SK-N-SH treated with all-trans-retinoic acid at 6 μM for 48 hours (cell line): ENCODE measurements at regions not wholly inside any gene's neighbourhood (a gene's known extent, or its start where the extent isn't known, plus 50 kb on each side); places are given as distances from the start of the nearest gene placed in this dataset.

Experiments used
- ATAC-seq: fragments of 200-7000 bp; cut with Tn5 transposase; 3 replicates; pipeline ENCODE4 v1.9.1; 2020; ENCODE audit warnings: mild to moderate bottlenecking, moderate library complexity
- BACH2 ChIP-seq: fragments of 250-450 bp; sonication (Bioruptor Pico); IDR thresholded peaks from 2 replicates; pipeline ENCODE4 v1.9.0; 2021; ENCODE audit warnings: mild to moderate bottlenecking, borderline replicate concordance
- CREB5 ChIP-seq: fragments of 250-450 bp; sonication (Bioruptor Pico); IDR thresholded peaks from 2 replicates; pipeline ENCODE4 v1.5.1; 2020; ENCODE audit warnings: low read depth, mild to moderate bottlenecking, moderate library complexity
- CSDC2 ChIP-seq: fragments of 250-450 bp; sonication (Bioruptor Pico); IDR thresholded peaks from 2 replicates; pipeline ENCODE4 v1.5.0; 2020; ENCODE audit warnings: mild to moderate bottlenecking, moderate library complexity
- CSRNP3 ChIP-seq: fragments of 250-450 bp; sonication (Bioruptor Pico); IDR thresholded peaks from 2 replicates; pipeline ENCODE4 v1.5.1; 2021; ENCODE audit warnings: mild to moderate bottlenecking, moderate library complexity
- GLIS3 ChIP-seq: fragments of 250-450 bp; sonication (Bioruptor Pico); IDR thresholded peaks from 2 replicates; pipeline ENCODE4 v1.5.0; 2020; ENCODE audit warnings: mild to moderate bottlenecking, moderate library complexity
- ISL1 ChIP-seq: fragments of 250-450 bp; sonication (Bioruptor Pico); IDR thresholded peaks from 2 replicates; pipeline ENCODE4 v2.1.2; 2022; ENCODE audit warnings: mild to moderate bottlenecking, moderate library complexity
- OSR1 ChIP-seq: fragments of 250-450 bp; sonication (Bioruptor Pico); IDR thresholded peaks from 2 replicates; pipeline ENCODE4 v1.8.0; 2022; ENCODE audit warnings: moderate library complexity, mild to moderate bottlenecking, inconsistent platforms
- PPARA ChIP-seq: fragments of 250-450 bp; sonication (Bioruptor Pico); IDR thresholded peaks from 2 replicates; pipeline ENCODE4 v1.5.0; 2020; ENCODE audit warnings: mild to moderate bottlenecking, borderline replicate concordance
- RARB ChIP-seq: fragments of 250-450 bp; sonication (Bioruptor Pico); IDR thresholded peaks from 2 replicates; pipeline ENCODE4 v1.8.0; 2021; ENCODE audit warnings: mild to moderate bottlenecking, moderate library complexity
- SNAI2 ChIP-seq: fragments of 250-450 bp; sonication (Bioruptor Pico); IDR thresholded peaks from 2 replicates; pipeline ENCODE4 v1.5.0; 2020; ENCODE audit warnings: mild to moderate bottlenecking, moderate library complexity
- TCF4 ChIP-seq: fragments of 250-450 bp; sonication (Bioruptor Pico); IDR thresholded peaks from 2 replicates; pipeline ENCODE4 v1.8.0; 2021; ENCODE audit warnings: mild to moderate bottlenecking, moderate library complexity, borderline replicate concordance
- TOX ChIP-seq: fragments of 250-450 bp; sonication (Bioruptor Pico); IDR thresholded peaks from 2 replicates; pipeline ENCODE4 v1.8.0; 2021; ENCODE audit warnings: mild to moderate bottlenecking, moderate library complexity, borderline replicate concordance
- TSHZ2 ChIP-seq: fragments of 250-450 bp; sonication (Bioruptor Pico); IDR thresholded peaks from 2 replicates; pipeline ENCODE4 v1.5.0; 2020; ENCODE audit warnings: mild to moderate bottlenecking, moderate library complexity
- ZFP3 ChIP-seq: fragments of 250-450 bp; sonication (Bioruptor Pico); IDR thresholded peaks from 2 replicates; pipeline ENCODE4 v1.5.0; 2020; ENCODE audit warnings: mild to moderate bottlenecking, moderate library complexity
- ZFP30 ChIP-seq: fragments of 450-650 bp; formaldehyde crosslinking; IDR thresholded peaks from 2 replicates; pipeline ENCODE4 v1.5.0; 2022; ENCODE audit warnings: mild to moderate bottlenecking, moderate library complexity
- ZNF565 ChIP-seq: fragments of 450-650 bp; formaldehyde crosslinking; conservative IDR thresholded peaks from 2 replicates; pipeline ENCODE4 v1.5.0; 2020; ENCODE audit warnings: low read depth, mild to moderate bottlenecking, moderate library complexity
- ZNF70 ChIP-seq: fragments of 450-650 bp; formaldehyde crosslinking; IDR thresholded peaks from 2 replicates; pipeline ENCODE4 v1.5.0; 2020; ENCODE audit warnings: mild to moderate bottlenecking, moderate library complexity
- ZNF8 ChIP-seq: fragments of 450-650 bp; formaldehyde crosslinking; IDR thresholded peaks from 2 replicates; pipeline ENCODE4 v1.5.0; 2020; ENCODE audit warnings: mild to moderate bottlenecking, moderate library complexity
- TF ChIP-seq, protein P1 (sequence below): fragments of 250-450 bp; sonication (Bioruptor Pico); IDR thresholded peaks from 2 replicates; pipeline ENCODE4 v1.8.0; 2020; ENCODE audit warnings: mild to moderate bottlenecking, moderate library complexity, borderline replicate concordance

- TF ChIP-seq, protein P1, sequence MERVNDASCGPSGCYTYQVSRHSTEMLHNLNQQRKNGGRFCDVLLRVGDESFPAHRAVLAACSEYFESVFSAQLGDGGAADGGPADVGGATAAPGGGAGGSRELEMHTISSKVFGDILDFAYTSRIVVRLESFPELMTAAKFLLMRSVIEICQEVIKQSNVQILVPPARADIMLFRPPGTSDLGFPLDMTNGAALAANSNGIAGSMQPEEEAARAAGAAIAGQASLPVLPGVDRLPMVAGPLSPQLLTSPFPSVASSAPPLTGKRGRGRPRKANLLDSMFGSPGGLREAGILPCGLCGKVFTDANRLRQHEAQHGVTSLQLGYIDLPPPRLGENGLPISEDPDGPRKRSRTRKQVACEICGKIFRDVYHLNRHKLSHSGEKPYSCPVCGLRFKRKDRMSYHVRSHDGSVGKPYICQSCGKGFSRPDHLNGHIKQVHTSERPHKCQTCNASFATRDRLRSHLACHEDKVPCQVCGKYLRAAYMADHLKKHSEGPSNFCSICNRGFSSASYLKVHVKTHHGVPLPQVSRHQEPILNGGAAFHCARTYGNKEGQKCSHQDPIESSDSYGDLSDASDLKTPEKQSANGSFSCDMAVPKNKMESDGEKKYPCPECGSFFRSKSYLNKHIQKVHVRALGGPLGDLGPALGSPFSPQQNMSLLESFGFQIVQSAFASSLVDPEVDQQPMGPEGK (CRISPR knock-in tag) = no peak
- TF ChIP-seq ZNF70 (no peak), ZNF565 (CRISPR knock-in tag) (no peak), ZFP30 (no peak), CSDC2 (CRISPR knock-in tag) (no peak), CREB5 (CRISPR knock-in tag) (no peak), ZNF8 (CRISPR knock-in tag) (no peak), TSHZ2 (CRISPR knock-in tag) (no peak), PPARA (CRISPR knock-in tag) (no peak), OSR1 (CRISPR knock-in tag) (no peak), RARB (CRISPR knock-in tag) (no peak), ZFP3 (CRISPR knock-in tag) (no peak), BACH2 (CRISPR knock-in tag) (no peak), ISL1 (no peak)
- no peak for ATAC-seq
These were observed 364.8 kb downstream of the PCDH10 start for GRCh38 chr4:133513901-133514300.

DNA sequence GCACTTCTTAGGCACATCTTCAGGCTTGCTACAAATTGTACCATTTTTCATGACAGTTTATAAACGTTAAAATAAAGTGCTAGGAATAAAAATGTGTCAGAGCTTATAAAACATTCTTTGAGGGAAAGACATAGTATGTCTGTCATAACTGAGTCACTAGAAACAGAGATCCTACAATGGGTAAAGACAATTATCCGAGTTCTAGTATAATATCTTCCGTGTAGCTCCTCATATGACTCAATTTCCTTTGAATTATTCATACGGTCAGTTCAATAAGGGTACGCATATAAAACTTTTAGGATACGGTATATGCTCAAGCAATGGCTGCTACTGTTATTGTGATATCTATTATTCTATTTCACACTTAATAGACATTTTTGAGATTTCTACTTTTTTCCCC, 349.1 kb downstream of the PCDH10 start:
- no peak for TF ChIP-seq CSRNP3 (CRISPR knock-in tag)
- no peak for TF ChIP-seq SNAI2 (CRISPR knock-in tag)
- TF ChIP-seq, all 23 proteins: peak for 0
- ATAC-seq = no peak

DNA sequence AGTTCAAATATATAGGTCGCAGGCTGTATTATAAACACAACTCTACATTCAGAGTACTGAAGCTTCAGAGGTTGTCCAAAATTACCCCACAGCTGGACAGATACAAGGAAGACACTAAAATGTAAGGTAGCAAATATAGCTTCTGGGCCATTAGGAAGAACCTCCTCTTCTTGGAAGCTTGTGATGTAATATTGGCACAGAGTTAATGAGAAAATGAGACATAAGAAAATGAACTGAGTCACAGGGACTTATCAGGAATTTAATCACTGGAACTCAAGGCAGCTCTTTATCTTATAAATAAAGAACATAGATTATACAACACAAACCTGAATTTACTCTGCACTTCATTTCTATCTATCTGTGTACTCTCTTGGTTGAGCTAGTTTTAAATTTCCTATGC, 344.7 kb downstream of the PCDH10 start:
- ATAC-seq = no peak
- TF ChIP-seq ZFP30 = no peak
- no peak for TF ChIP-seq OSR1 (CRISPR knock-in tag)
- TF ChIP-seq, protein P1 (CRISPR knock-in tag) = no peak
- TF ChIP-seq ZNF565 (CRISPR knock-in tag) = no peak
- TF ChIP-seq CSDC2 (CRISPR knock-in tag) = no peak
- TF ChIP-seq TOX = no peak
- no peak for TF ChIP-seq SNAI2 (CRISPR knock-in tag)
- TF ChIP-seq BACH2 (CRISPR knock-in tag) = no peak
- TF ChIP-seq TCF4 = no peak
- no peak for TF ChIP-seq CSRNP3 (CRISPR knock-in tag)
- TF ChIP-seq GLIS3 = no peak
- TF ChIP-seq PPARA (CRISPR knock-in tag) = no peak
- TF ChIP-seq, all 23 proteins: peak for 0
